HCT116 (cell line): ENCODE measurements at regions not wholly inside any gene's neighbourhood (a gene's known extent, or its start where the extent isn't known, plus 50 kb on each side); places are given as distances from the start of the nearest gene placed in this dataset.
"Not testable (repeated sequence)": the region's sequence is repeated elsewhere in the genome, so short reads cannot be mapped to it uniquely, and the experiment has no call there.

Experiments used
- ATAC-seq: fragments of 200-7000 bp; cut with Tn5 transposase; 2 replicates; pipeline ENCODE4 v1.9.1; 2020; ENCODE audit warnings: mild to moderate bottlenecking, moderate library complexity
- BruUV-seq: library from RNA; stranded (reverse); fragments of 400-500 nt; replicated peaks from 2 replicates; lab custom pipeline; 2021; lab: Mats Ljungman, UMichigan
- CTCF ChIA-PET: fragments of 300-600 bp; sonication (Branson Sonifier 250); formaldehyde crosslinking; loops from one replicate; lab custom pipeline; 2021; ENCODE audit warnings: antibody characterized with exemption; lab: Charles Lee
- POLR2A ChIA-PET: fragments of 300-600, 350-600 bp; sonication (Branson Sonifier 250); formaldehyde crosslinking; loops from one replicate; lab custom pipeline; 2021; ENCODE audit warnings: antibody characterized with exemption; lab: Charles Lee
- RAD21 ChIA-PET, 2 experiments: fragments of 300-600 bp; sonication (Branson Sonifier 250); formaldehyde crosslinking; loops; one replicate each; lab custom pipeline; 2023; ENCODE audit warnings: low total read pairs in 2 of 2; ENCODE audit not compliant: uncharacterized antibody in 2 of 2, unreplicated experiment in 2 of 2, low non-redundant PET in 1 of 2; lab: Charles Lee
- DNase-seq: peaks from one replicate; pipeline ENCODE4 v3.0.0-alpha.2; 2010; ENCODE audit warnings: low read depth, low spot score
- H2AFZ ChIP-seq: fragments of 200-600 bp; shearing (Covaris generic), sonication (generic); 2 replicates; pipeline ENCODE4 v1.6.1; 2017; ENCODE audit warnings: low read depth, mixed run types, mixed read lengths, antibody characterized with exemption, low read length; ENCODE audit not compliant: poor library complexity, severe bottlenecking
- H3K27ac ChIP-seq: 2 replicates; pipeline ENCODE4 v1.5.1; 2012; ENCODE audit warnings: low read depth, low read length
- H3K27me3 ChIP-seq: fragments of 200-600 bp; sonication (generic); 2 replicates; pipeline ENCODE4 v1.6.1; 2016; ENCODE audit warnings: mixed run types, low read length, mixed read lengths; ENCODE audit not compliant: insufficient read depth
- H3K36me3 ChIP-seq, 2 experiments: fragments of 200-500 bp in 1 of 2; fragments of 200-600 bp in 1 of 2; sonication (Bioruptor generic) in 1 of 2; sonication (generic) in 1 of 2; 2 replicates each; pipeline versions ENCODE4 v1.5.1 to v1.6.1; 2014 to 2016; ENCODE audit warnings: low read length in 2 of 2, inconsistent platforms in 1 of 2, mixed read lengths in 1 of 2, mixed run types in 1 of 2; ENCODE audit not compliant: insufficient read depth in 2 of 2, control insufficient read depth in 1 of 2
- H3K4me1 ChIP-seq, 2 experiments: fragments of 200-600 bp in 1 of 2; sonication (generic) in 1 of 2; 2 replicates each; pipeline versions ENCODE4 v1.5.1 to v1.6.1; 2012 to 2017; ENCODE audit warnings: low read length in 2 of 2, inconsistent platforms in 1 of 2, mild to moderate bottlenecking in 1 of 2, mixed read lengths in 1 of 2, mixed run types in 1 of 2, moderate library complexity in 1 of 2; ENCODE audit not compliant: insufficient read depth in 2 of 2, control insufficient read depth in 1 of 2
- H3K4me2 ChIP-seq: fragments of 200-600 bp; sonication (generic); 2 replicates; pipeline ENCODE4 v1.6.1; 2017; ENCODE audit warnings: mixed run types, low read length, mixed read lengths
- H3K4me3 ChIP-seq, 2 experiments: fragments of 200-600 bp in 1 of 2; sonication (generic) in 1 of 2; replicated peaks in 1 of 2; 2 replicates each; pipeline ENCODE4 v1.5.1; 2011 to 2016; ENCODE audit warnings: low read length in 2 of 2, control low read depth in 1 of 2, low read depth in 1 of 2, mild to moderate bottlenecking in 1 of 2, mixed read lengths in 1 of 2, mixed run types in 1 of 2
- H3K79me2 ChIP-seq: fragments of 200-600 bp; sonication (generic); 2 replicates; pipeline ENCODE4 v1.6.1; 2017; ENCODE audit warnings: mild to moderate bottlenecking, mixed run types, low read length, moderate library complexity, mixed read lengths; ENCODE audit not compliant: insufficient read depth
- H3K9ac ChIP-seq: fragments of 200-600 bp; sonication (generic); 2 replicates; pipeline ENCODE4 v1.6.1; 2016; ENCODE audit warnings: low read length, mixed read lengths
- H3K9me2 ChIP-seq: fragments of 200-600 bp; sonication (generic), shearing (Covaris generic); 2 replicates; pipeline ENCODE4 v1.6.1; 2017; ENCODE audit warnings: mixed run types, mild to moderate bottlenecking, moderate library complexity; ENCODE audit not compliant: insufficient read depth
- H3K9me3 ChIP-seq, 2 experiments: fragments of 200-500 bp in 1 of 2; fragments of 200-600 bp in 1 of 2; sonication (Bioruptor generic) in 1 of 2; sonication (generic) in 1 of 2; 2 replicates each; pipeline ENCODE4 v1.6.1; 2014 to 2017; ENCODE audit warnings: low read length in 2 of 2, mixed read lengths in 2 of 2, inconsistent platforms in 1 of 2, low read depth in 1 of 2, mild to moderate bottlenecking in 1 of 2, mixed run types in 1 of 2, moderate library complexity in 1 of 2; ENCODE audit not compliant: control insufficient read depth in 1 of 2, insufficient read depth in 1 of 2
- H4K20me1 ChIP-seq: fragments of 200-600 bp; sonication (generic), shearing (Covaris generic); 2 replicates; pipeline ENCODE4 v1.6.1; 2017; ENCODE audit warnings: mixed run types, mild to moderate bottlenecking, moderate library complexity; ENCODE audit not compliant: insufficient read depth
- EZH2 ChIP-seq: fragments of 200-600 bp; sonication (generic); IDR thresholded peaks from 2 replicates; pipeline ENCODE4 v1.6.1; 2017; ENCODE audit warnings: antibody characterized with exemption, mixed run types
- EZH2phosphoT487 ChIP-seq: fragments of 200-600 bp; IDR thresholded peaks from 2 replicates; pipeline ENCODE4 v1.6.1; 2018; ENCODE audit warnings: antibody characterized with exemption, borderline replicate concordance
- JUND ChIP-seq: IDR thresholded peaks from 2 replicates; pipeline ENCODE4 v1.6.1; 2012
- SIN3A ChIP-seq: IDR thresholded peaks from 2 replicates; pipeline ENCODE4 v1.6.1; 2012; ENCODE audit warnings: low read depth
- SP1 ChIP-seq: IDR thresholded peaks from 2 replicates; pipeline ENCODE4 v1.6.1; 2012; ENCODE audit warnings: low read depth
- ZFX ChIP-seq: fragments of 450-650 bp; IDR thresholded peaks from 2 replicates; pipeline ENCODE4 v1.6.1; 2017
- ZNF274 ChIP-seq: fragments of 200-500 bp; sonication (Bioruptor generic); IDR thresholded peaks from 2 replicates; pipeline ENCODE4 v1.6.1; 2014; ENCODE audit warnings: mild to moderate bottlenecking, low read depth, low read length, inconsistent platforms
- intact Hi-C: fragments of 100-400 bp; cut with micrococcal nuclease; formaldehyde crosslinking; loops from 2 replicates; pipeline ENCODE4 v1.10.0; 2022

DNA sequence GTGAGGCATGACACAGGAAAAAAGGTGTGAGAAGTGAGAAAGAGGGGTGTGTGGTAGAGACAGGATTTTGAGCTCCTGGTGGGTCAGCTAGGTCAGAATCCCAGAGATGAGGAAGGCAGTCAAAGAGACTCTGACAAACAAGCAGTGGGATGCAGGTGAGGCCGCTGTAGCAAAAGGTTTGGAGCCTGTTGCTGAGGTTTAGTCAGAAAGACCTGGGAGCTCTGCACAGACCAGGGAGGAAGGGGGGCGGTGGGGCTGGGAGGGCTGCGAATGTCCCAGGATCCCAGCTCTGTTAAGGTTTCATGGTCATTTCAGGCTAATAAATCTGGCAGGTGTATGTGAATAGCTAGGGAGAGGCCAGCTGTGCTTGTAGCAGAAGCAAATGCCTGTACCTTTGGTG, 373.9 kb upstream of the SYNCRIP start:
- Histone ChIP-seq H4K20me1 (no peaks in the 10 kb centered on the region), H3K27ac (no peak overlapping the region), H3K36me3 (no peaks in the 10 kb centered on the region), H3K27me3 (0 out of 2 replicates have a peak, but pooled peaks cover 5% of the 10 kb centered on the region)
- intact Hi-C loops = no loop called here
- ATAC-seq (no peak), DNase-seq (no peak)
- no TSS peak for BruUV-seq
- no peak for TF ChIP-seq SP1
- TF ChIP-seq JUND = no peak
- TF ChIP-seq, all 23 proteins: peak for 0
- H3K4me1 ChIP-seq = no peaks in the 10 kb centered on the region
- H2AFZ ChIP-seq = no peak overlapping the region
- no peak overlapping the region for H3K9ac ChIP-seq
- ChIA-PET CTCF (no interaction called here), POLR2A (no interaction called here), RAD21 (no interaction called here)
- no peaks in the 10 kb centered on the region for H3K9me3 ChIP-seq
- no peaks in the 10 kb centered on the region for H3K79me2 ChIP-seq
- no peak overlapping the region for H3K4me2 ChIP-seq
- no peaks in the 10 kb centered on the region for H3K9me2 ChIP-seq
- no peak overlapping the region for H3K4me3 ChIP-seq

DNA sequence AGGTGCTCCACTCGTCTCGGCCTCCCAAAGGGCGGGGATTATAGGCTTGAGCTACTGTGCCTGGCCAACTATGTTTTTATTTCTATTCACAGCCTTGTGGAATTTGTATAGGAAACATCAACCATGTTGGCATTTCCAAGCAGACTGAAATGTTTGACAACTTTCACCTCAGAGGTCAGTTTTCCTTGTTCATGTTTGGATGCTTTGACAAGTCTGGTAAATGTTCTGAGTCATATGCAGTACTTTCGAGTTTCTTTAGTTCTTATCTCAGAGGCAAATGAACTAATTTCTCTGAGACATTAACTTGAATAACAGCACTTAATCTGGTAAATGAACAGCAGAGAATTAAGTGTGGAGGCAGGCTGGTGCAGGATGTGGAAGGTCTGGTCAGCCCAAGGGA, 373.4 kb upstream of the SYNCRIP start:
- Histone ChIP-seq H3K27me3 (0 out of 2 replicates have a peak, but pooled peaks cover 5% of the 10 kb centered on the region), H3K9ac (no peak overlapping the region), H3K27ac (no peak overlapping the region), H3K4me1 (no peaks in the 10 kb centered on the region), H3K79me2 (no peaks in the 10 kb centered on the region), H2AFZ (no peak overlapping the region), H3K9me2 (no peaks in the 10 kb centered on the region), H4K20me1 (no peaks in the 10 kb centered on the region), H3K4me3 (no peak overlapping the region), H3K9me3 (no peaks in the 10 kb centered on the region), H3K36me3 (no peaks in the 10 kb centered on the region), H3K4me2 (no peak overlapping the region)
- no TSS peak for BruUV-seq
- RAD21 ChIA-PET = no interaction called here
- TF ChIP-seq ZFX (no peak), EZH2phosphoT487 (no peak), ZNF274 (no peak), EZH2 (no peak), SIN3A (no peak)
- no peak for DNase-seq
- intact Hi-C loops = no loop called here
- ATAC-seq = no peak
- POLR2A ChIA-PET = no interaction called here
- CTCF ChIA-PET = no interaction called here

DNA sequence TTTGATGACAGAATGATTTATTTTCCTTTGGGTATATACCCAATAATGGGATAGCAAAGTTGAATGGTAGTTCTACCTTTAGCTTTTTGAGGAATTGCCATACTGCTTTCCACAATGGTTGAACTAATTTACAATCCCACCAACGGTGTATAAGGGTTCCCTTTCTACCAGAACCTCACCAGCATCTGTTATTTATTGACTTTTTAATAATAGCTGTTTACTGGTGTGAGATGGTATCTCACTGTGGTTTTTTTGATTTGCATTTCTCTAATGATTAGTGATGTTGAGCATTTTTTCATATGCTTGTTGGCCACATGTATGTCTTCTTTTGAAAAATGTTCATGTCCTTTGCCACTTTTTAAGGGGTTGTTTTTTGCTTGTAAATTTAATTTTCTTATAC, 370.3 kb upstream of the SYNCRIP start:
- H3K79me2 ChIP-seq, H3K36me3 ChIP-seq, H3K9me3 ChIP-seq, CTCF ChIA-PET, H3K27ac ChIP-seq, H2AFZ ChIP-seq, intact Hi-C loops, H3K4me2 ChIP-seq, H3K4me3 ChIP-seq, H3K27me3 ChIP-seq, H3K4me1 ChIP-seq, BruUV-seq, POLR2A ChIA-PET, DNase-seq, H4K20me1 ChIP-seq, RAD21 ChIA-PET, ATAC-seq, H3K9ac ChIP-seq, H3K9me2 ChIP-seq: not testable (repeated sequence)
